Immature natural killer cell (primary cell): ENCODE measurements at regions not wholly inside any gene's neighbourhood (a gene's known extent, or its start where the extent isn't known, plus 50 kb on each side); places are given as distances from the start of the nearest gene placed in this dataset.

Experiments used
- DNase-seq, 3 donors: peaks; one replicate each; pipeline ENCODE4 v3.0.0; 2022; ENCODE audit warnings: mixed read lengths in 1 of 3
- H3K27ac Mint-ChIP-seq, 6 donors: one replicate each; pipeline ENCODE4 v1.8.0; 2020; ENCODE audit warnings: mixed read lengths in 6 of 6, mild to moderate bottlenecking in 5 of 6, inconsistent platforms in 4 of 6, moderate library complexity in 3 of 6
- H3K27me3 Mint-ChIP-seq, 3 donors: one replicate each; pipeline ENCODE4 v1.8.0; 2020 to 2021; ENCODE audit warnings: low read depth in 3 of 3, mild to moderate bottlenecking in 3 of 3, mixed read lengths in 3 of 3, moderate library complexity in 3 of 3, inconsistent platforms in 1 of 3
- H3K36me3 Mint-ChIP-seq, 3 donors: one replicate each; pipeline ENCODE4 v1.8.0; 2020; ENCODE audit warnings: mixed read lengths in 3 of 3, inconsistent platforms in 2 of 3, mild to moderate bottlenecking in 2 of 3
- H3K4me1 Mint-ChIP-seq, 2 donors: one replicate each; pipeline ENCODE4 v1.8.0; 2020; ENCODE audit warnings: inconsistent platforms in 2 of 2, mild to moderate bottlenecking in 2 of 2, mixed read lengths in 2 of 2, moderate library complexity in 1 of 2
- H3K4me3 Mint-ChIP-seq, 5 donors: one replicate each; pipeline ENCODE4 v1.8.0; 2020; ENCODE audit warnings: mild to moderate bottlenecking in 5 of 5, mixed read lengths in 5 of 5, inconsistent platforms in 3 of 5, moderate library complexity in 3 of 5
- H3K9me3 Mint-ChIP-seq, 6 donors: one replicate each; pipeline ENCODE4 v1.8.0; 2020; ENCODE audit warnings: mild to moderate bottlenecking in 6 of 6, mixed read lengths in 6 of 6, inconsistent platforms in 4 of 6, moderate library complexity in 3 of 6

DNA sequence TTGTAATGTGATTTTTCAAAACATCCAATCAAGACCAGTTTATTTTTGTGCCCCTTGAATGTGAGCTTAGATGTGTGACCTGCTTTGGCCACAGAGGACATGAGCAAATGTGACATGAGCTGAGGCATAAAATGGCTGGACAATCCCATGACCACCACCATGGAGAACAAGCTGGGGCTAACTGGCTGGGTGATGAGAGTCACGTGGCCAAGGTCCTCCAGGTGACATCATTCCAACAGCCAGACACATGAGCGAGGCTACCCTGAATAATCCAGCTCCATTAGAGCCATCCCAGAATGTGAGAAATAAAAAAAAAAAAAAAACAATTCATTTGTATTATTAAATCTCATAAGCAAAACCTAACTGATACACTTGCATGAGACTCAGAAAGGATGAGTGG lies 90.4 kb upstream of the LDB2 start:
- no peaks in the 10 kb centered on the region for H3K36me3 Mint-ChIP-seq

GRCh38 chr4:16977081-16977480 lies 78.6 kb upstream of the LDB2 start:
- Mint-ChIP-seq H3K4me1 (no peaks in the 10 kb centered on the region), H3K27ac (no peak overlapping the region), H3K9me3 (no peaks in the 10 kb centered on the region), H3K36me3 (no peaks in the 10 kb centered on the region), H3K27me3 (peaks cover 0 to 3% (median 3%) of the 10 kb centered on the region in 3 donors), H3K4me3 (no peak overlapping the region)
- no peak for DNase-seq

More for the DNA sequence above, 90.4 kb upstream of the LDB2 start:
- no peaks in the 10 kb centered on the region for H3K9me3 Mint-ChIP-seq
- no peaks in the 10 kb centered on the region for H3K4me1 Mint-ChIP-seq
- no peak for DNase-seq
- no peak overlapping the region for H3K4me3 Mint-ChIP-seq
- H3K27me3 Mint-ChIP-seq = peaks cover 0 to 9% (median 3%) of the 10 kb centered on the region in 3 donors
- no peak overlapping the region for H3K27ac Mint-ChIP-seq

- H3K4me1 Mint-ChIP-seq = no peaks in the 10 kb centered on the region
- no peak overlapping the region for H3K27ac Mint-ChIP-seq
- no peaks in the 10 kb centered on the region for H3K9me3 Mint-ChIP-seq
- H3K36me3 Mint-ChIP-seq = no peaks in the 10 kb centered on the region
- peaks cover 2 to 11% (median 2%) of the 10 kb centered on the region in 3 donors for H3K27me3 Mint-ChIP-seq
- H3K4me3 Mint-ChIP-seq = no peak overlapping the region
- no peak for DNase-seq
Measured at GRCh38 chr4:16969696-16970135, 71.3 kb upstream of the LDB2 start.

DNA sequence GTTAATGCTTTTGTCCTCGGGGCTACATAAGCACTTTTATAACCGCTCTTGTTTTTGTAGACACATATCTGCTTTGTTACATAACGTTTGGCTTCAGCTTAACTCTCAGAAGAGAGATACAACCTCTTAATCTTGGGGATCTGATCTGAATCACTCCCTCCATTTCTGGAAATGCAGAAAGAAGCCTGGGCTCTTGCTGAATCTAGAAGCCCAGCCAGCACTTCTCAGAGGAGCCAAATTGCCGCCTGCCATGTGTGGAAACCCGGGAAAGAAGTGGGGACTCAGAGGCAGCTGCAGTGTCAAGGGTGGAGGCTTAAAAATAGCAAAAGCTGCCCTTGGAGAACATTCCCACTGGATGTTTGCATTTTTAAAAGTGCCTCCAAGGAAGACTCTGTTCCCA lies 69.3 kb upstream of the LDB2 start:
- no peaks in the 10 kb centered on the region for H3K9me3 Mint-ChIP-seq
- no peaks in the 10 kb centered on the region for H3K36me3 Mint-ChIP-seq
- DNase-seq = no peak
- H3K27ac Mint-ChIP-seq = no peak overlapping the region
- peaks cover 2 to 10% (median 2%) of the 10 kb centered on the region in 3 donors for H3K27me3 Mint-ChIP-seq
- H3K4me3 Mint-ChIP-seq = no peak overlapping the region
- H3K4me1 Mint-ChIP-seq = no peaks in the 10 kb centered on the region

DNA sequence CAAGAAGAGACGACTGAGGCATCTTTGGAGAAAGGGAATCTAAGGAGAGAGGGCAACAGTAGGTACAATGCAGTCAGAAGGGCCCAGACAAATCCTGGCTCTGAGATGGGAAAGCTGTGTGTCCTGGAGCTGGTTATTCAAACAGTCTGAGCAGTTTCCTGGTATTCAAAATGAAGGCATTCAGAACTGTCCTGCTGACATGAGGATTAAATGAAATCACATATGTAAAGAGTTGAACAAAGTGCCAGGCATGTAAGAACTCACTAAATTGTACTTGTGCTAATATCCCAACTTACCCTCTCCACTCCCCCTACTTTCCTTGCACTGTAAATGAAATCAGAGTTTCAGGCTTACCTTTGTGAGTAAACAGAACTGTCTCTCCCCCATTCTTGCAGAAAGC lies 60.9 kb upstream of the LDB2 start:
- Mint-ChIP-seq H3K36me3 (no peaks in the 10 kb centered on the region), H3K27ac (no peak overlapping the region), H3K9me3 (peaks cover 0 to 8% (median 0%) of the 10 kb centered on the region in 6 donors), H3K4me3 (no peak overlapping the region), H3K4me1 (no peaks in the 10 kb centered on the region), H3K27me3 (peaks cover 0 to 5% (median 3%) of the 10 kb centered on the region in 3 donors)
- no peak for DNase-seq

DNA sequence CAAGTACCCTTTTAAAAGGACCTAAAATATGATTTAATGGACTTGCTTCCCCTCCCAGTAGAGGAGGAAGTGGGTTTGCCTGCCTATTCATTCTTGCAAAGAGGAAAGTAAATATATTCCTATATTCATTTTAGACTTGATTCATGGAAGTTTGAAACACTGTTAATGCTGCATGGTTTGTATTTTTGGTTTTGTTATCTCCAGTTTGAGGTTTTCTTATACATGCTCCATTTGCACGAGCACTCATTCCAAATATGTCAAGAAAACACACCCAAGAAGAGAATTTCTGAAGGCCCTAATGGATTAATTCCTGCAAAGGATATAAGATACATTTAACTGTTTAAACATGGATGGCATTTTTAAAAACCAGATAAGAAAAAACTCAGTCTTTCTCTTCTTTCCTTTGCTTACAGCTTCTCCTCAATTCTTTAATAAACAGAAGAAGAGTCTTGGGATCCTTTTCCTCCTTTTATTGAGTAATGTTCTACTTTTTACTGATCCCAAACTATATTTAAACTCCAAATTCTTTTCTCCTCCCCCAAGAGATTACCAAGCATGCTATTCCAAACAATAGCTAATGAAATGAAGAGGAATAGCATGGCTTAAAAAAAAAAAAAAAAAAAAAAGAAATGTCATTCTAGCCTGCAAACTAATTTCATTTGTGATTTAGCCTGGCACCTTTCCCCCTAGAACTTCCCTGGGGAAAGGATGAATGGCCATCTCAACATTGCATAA lies 54.6 kb upstream of the LDB2 start:
- Mint-ChIP-seq H3K36me3 (peaks cover 0 to 4% (median 3%) of the 10 kb centered on the region in 3 donors), H3K4me3 (no peak overlapping the region), H3K27ac (no peak overlapping the region), H3K4me1 (no peaks in the 10 kb centered on the region), H3K9me3 (peaks cover 0 to 15% (median 4%) of the 10 kb centered on the region in 6 donors), H3K27me3 (peaks cover 0 to 5% (median 0%) of the 10 kb centered on the region in 3 donors)
- no peak for DNase-seq

GRCh38 chr4:16952462-16952871 lies 54.0 kb upstream of the LDB2 start:
- Mint-ChIP-seq H3K9me3 (peaks cover 0 to 15% (median 4%) of the 10 kb centered on the region in 6 donors), H3K4me1 (no peaks in the 10 kb centered on the region), H3K4me3 (no peak overlapping the region), H3K36me3 (peaks cover 0 to 4% (median 3%) of the 10 kb centered on the region in 3 donors), H3K27ac (no peak overlapping the region), H3K27me3 (peaks cover 0 to 5% (median 0%) of the 10 kb centered on the region in 3 donors)
- DNase-seq = no peak
